ENCODE measurements at regions not wholly inside any gene's neighbourhood (a gene's known extent, or its start where the extent isn't known, plus 50 kb on each side); places are given as distances from the start of the nearest gene placed in this dataset.

- no peak for TF ChIP-seq POLR2A (IDR thresholded peaks at IDR 0.05)
- TF ChIP-seq, protein P1, sequence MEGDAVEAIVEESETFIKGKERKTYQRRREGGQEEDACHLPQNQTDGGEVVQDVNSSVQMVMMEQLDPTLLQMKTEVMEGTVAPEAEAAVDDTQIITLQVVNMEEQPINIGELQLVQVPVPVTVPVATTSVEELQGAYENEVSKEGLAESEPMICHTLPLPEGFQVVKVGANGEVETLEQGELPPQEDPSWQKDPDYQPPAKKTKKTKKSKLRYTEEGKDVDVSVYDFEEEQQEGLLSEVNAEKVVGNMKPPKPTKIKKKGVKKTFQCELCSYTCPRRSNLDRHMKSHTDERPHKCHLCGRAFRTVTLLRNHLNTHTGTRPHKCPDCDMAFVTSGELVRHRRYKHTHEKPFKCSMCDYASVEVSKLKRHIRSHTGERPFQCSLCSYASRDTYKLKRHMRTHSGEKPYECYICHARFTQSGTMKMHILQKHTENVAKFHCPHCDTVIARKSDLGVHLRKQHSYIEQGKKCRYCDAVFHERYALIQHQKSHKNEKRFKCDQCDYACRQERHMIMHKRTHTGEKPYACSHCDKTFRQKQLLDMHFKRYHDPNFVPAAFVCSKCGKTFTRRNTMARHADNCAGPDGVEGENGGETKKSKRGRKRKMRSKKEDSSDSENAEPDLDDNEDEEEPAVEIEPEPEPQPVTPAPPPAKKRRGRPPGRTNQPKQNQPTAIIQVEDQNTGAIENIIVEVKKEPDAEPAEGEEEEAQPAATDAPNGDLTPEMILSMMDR (IDR thresholded peaks at IDR 0.05): no peak
Observed at GRCh38 chr5:62044989-62045388, 261.0 kb upstream of the KIF2A start.
